ENCODE measurements at regions not wholly inside any gene's neighbourhood (a gene's known extent, or its start where the extent isn't known, plus 50 kb on each side); places are given as distances from the start of the nearest gene placed in this dataset.
"Not testable (repeated sequence)": the region's sequence is repeated elsewhere in the genome, so short reads cannot be mapped to it uniquely, and the experiment has no call there.

DNA sequence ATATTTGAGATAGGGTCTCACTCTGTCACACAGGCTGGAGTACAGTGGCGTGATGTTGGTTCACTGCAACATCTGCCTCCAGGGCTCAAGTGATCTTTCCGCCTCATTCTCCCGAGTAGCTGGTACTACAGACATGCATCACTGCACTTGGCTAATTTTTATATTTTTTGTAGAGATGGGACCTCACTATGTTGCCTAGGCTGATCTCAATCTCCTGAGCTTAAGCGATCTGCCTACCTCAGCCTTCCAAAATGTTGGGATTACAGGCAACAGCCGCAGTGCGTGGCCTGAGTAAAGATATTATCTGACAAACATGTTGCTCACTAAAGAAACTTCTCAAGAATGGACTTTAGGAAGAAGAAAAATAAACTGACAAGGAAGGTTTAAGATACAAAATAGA lies 125.4 kb upstream of the ABCC4 start:
- H3K23ac ChIP-seq (ENCODE audit: low read depth, low read length, poor library complexity), result no peak overlapping the region
- no peak for DNase-seq (ENCODE audit: low spot score)
- H4K91ac ChIP-seq (ENCODE audit: low read depth, low read length, poor library complexity), result no peak overlapping the region
- H2AFZ ChIP-seq (ENCODE audit: low read length), result no peak overlapping the region
- no peaks in the 10 kb centered on the region for H3K9me3 ChIP-seq (replicated peaks in 1 of 2; ENCODE audit: control insufficient read depth in 2 of 2, insufficient read depth in 1 of 2, low read depth in 1 of 2, low read length in 2 of 2)
- WGBS, 2 donors (ENCODE audit: extremely low coverage in 2 of 2, insufficient read length in 2 of 2, insufficient replicate concordance in 1 of 2), result no CpG with 5 or more reads among the region's 6 CpGs
- H3K4me3 ChIP-seq (ENCODE audit: low read length in 2 of 2), result no peak overlapping the region
- H3K9ac ChIP-seq (ENCODE audit: low read depth, low read length, poor library complexity), result no peak overlapping the region
- H2BK120ac ChIP-seq (ENCODE audit: low read depth, low read length), result no peak overlapping the region
- H3K4me2 ChIP-seq (ENCODE audit: insufficient read depth, low read length, poor library complexity, severe bottlenecking), result no peak overlapping the region
- no peaks in the 10 kb centered on the region for H3K4me1 ChIP-seq (ENCODE audit: control insufficient read depth in 2 of 2, insufficient read depth in 1 of 2, low read depth in 1 of 2, low read length in 2 of 2)
- no peak overlapping the region for H2BK15ac ChIP-seq (ENCODE audit: low read length)
- no peak overlapping the region for H4K8ac ChIP-seq (ENCODE audit: low read depth, low read length)
- no peak overlapping the region for H2AK5ac ChIP-seq (ENCODE audit: low read depth, low read length)
- no peak overlapping the region for H3K4ac ChIP-seq (ENCODE audit: low read length)
- H3K14ac ChIP-seq (ENCODE audit: low read length), result no peak overlapping the region
- H2BK12ac ChIP-seq (ENCODE audit: low read length), result no peak overlapping the region
- no peaks in the 10 kb centered on the region for H3K27me3 ChIP-seq (ENCODE audit: control insufficient read depth in 3 of 3, insufficient read depth in 3 of 3, low read depth in 1 of 3, low read length in 3 of 3)
- H2BK5ac ChIP-seq (ENCODE audit: low read length), result no peak overlapping the region
- H3K18ac ChIP-seq (ENCODE audit: low read length), result no peak overlapping the region
- H3K27ac ChIP-seq (replicated peaks; ENCODE audit: low read length), result no peak overlapping the region
- H3K36me3 ChIP-seq (replicated peaks in 1 of 2; ENCODE audit: control insufficient read depth in 2 of 2, insufficient read depth in 2 of 2, low read length in 2 of 2), result no peaks in the 10 kb centered on the region
- no peaks in the 10 kb centered on the region for H3K79me1 ChIP-seq (ENCODE audit: low read depth, low read length)

DNA sequence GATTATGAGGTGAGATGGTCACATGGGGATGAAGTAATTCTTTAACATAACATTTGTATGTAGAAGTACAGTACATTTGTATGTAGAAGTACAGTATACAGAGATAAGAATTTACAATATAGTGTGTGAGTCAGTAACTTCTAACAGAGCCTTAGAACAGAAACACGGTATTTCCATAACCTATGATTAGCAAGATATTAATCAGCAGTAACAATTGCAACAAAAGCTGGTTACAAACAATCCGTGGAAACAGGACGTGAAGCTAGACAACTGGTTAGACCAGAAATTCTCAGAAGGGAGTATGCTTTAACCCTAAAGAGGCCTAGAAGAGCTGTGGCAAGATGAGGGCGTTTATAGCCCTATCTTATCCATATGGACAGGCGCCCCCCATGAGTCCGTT lies 122.0 kb upstream of the CLDN10 start:
- H3K4ac ChIP-seq (ENCODE audit: low read length); H3K4me2 ChIP-seq (ENCODE audit: insufficient read depth, low read length, poor library complexity, severe bottlenecking); H2BK5ac ChIP-seq (ENCODE audit: low read length); H4K8ac ChIP-seq (ENCODE audit: low read depth, low read length); H2BK120ac ChIP-seq (ENCODE audit: low read depth, low read length); H4K91ac ChIP-seq (ENCODE audit: low read depth, low read length, poor library complexity); H3K9me3 ChIP-seq (replicated peaks in 1 of 2; ENCODE audit: control insufficient read depth in 2 of 2, insufficient read depth in 1 of 2, low read depth in 1 of 2, low read length in 2 of 2); H3K27me3 ChIP-seq (ENCODE audit: control insufficient read depth in 3 of 3, insufficient read depth in 3 of 3, low read depth in 1 of 3, low read length in 3 of 3); H2BK12ac ChIP-seq (ENCODE audit: low read length); H3K4me3 ChIP-seq (ENCODE audit: low read length in 2 of 2); H3K9ac ChIP-seq (ENCODE audit: low read depth, low read length, poor library complexity); H2AFZ ChIP-seq (ENCODE audit: low read length); H3K14ac ChIP-seq (ENCODE audit: low read length); H2AK5ac ChIP-seq (ENCODE audit: low read depth, low read length); H3K18ac ChIP-seq (ENCODE audit: low read length); DNase-seq (ENCODE audit: low spot score); H3K79me1 ChIP-seq (ENCODE audit: low read depth, low read length); H2BK15ac ChIP-seq (ENCODE audit: low read length); H3K27ac ChIP-seq (replicated peaks; ENCODE audit: low read length); H3K23ac ChIP-seq (ENCODE audit: low read depth, low read length, poor library complexity); H3K4me1 ChIP-seq (ENCODE audit: control insufficient read depth in 2 of 2, insufficient read depth in 1 of 2, low read depth in 1 of 2, low read length in 2 of 2); H3K36me3 ChIP-seq (replicated peaks in 1 of 2; ENCODE audit: control insufficient read depth in 2 of 2, insufficient read depth in 2 of 2, low read length in 2 of 2): not testable (repeated sequence)
- no CpG with 5 or more reads among the region's 6 CpGs for WGBS, 2 donors (ENCODE audit: extremely low coverage in 2 of 2, insufficient read length in 2 of 2, insufficient replicate concordance in 1 of 2)

DNA sequence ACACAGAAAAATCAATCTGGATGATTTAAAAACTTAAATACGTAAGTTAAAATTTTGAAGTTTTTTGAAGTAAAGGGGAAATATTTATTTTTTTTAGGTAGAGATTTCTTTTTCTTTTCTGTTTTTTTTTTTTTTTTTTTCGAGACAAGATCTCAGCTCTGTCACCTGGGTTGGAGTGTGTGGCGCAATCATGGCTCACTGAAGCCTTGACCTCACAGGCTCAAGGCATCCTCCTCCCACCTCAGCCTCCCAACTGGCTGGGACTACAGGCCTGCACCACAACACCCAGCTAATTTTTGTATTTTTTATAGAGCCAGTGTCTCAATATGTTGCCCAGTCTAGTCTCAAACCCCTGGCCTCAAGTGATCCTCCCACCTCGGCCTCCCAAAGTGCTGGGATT lies 120.4 kb upstream of the CLDN10 start:
- no peak overlapping the region for H2BK5ac ChIP-seq (ENCODE audit: low read length)
- H4K8ac ChIP-seq (ENCODE audit: low read depth, low read length), result no peak overlapping the region
- H2BK120ac ChIP-seq (ENCODE audit: low read depth, low read length), result no peak overlapping the region
- no peak overlapping the region for H2BK12ac ChIP-seq (ENCODE audit: low read length)
- H3K14ac ChIP-seq (ENCODE audit: low read length), result no peak overlapping the region
- no peak overlapping the region for H3K18ac ChIP-seq (ENCODE audit: low read length)
- H2AK5ac ChIP-seq (ENCODE audit: low read depth, low read length), result no peak overlapping the region
- H3K9ac ChIP-seq (ENCODE audit: low read depth, low read length, poor library complexity), result no peak overlapping the region
- H3K4me1 ChIP-seq (ENCODE audit: control insufficient read depth in 2 of 2, insufficient read depth in 1 of 2, low read depth in 1 of 2, low read length in 2 of 2), result peaks cover 0 to 2% of the 10 kb centered on the region in 2 donors
- no peaks in the 10 kb centered on the region for H3K9me3 ChIP-seq (replicated peaks in 1 of 2; ENCODE audit: control insufficient read depth in 2 of 2, insufficient read depth in 1 of 2, low read depth in 1 of 2, low read length in 2 of 2)
- H2BK15ac ChIP-seq (ENCODE audit: low read length), result no peak overlapping the region
- no peak overlapping the region for H3K23ac ChIP-seq (ENCODE audit: low read depth, low read length, poor library complexity)
- no peaks in the 10 kb centered on the region for H3K36me3 ChIP-seq (replicated peaks in 1 of 2; ENCODE audit: control insufficient read depth in 2 of 2, insufficient read depth in 2 of 2, low read length in 2 of 2)
- no peak overlapping the region for H3K4ac ChIP-seq (ENCODE audit: low read length)
- no peak overlapping the region for H4K91ac ChIP-seq (ENCODE audit: low read depth, low read length, poor library complexity)
- H3K79me1 ChIP-seq (ENCODE audit: low read depth, low read length), result no peaks in the 10 kb centered on the region
- no peaks in the 10 kb centered on the region for H3K27me3 ChIP-seq (ENCODE audit: control insufficient read depth in 3 of 3, insufficient read depth in 3 of 3, low read depth in 1 of 3, low read length in 3 of 3)
- H2AFZ ChIP-seq (ENCODE audit: low read length), result no peak overlapping the region
- WGBS, 2 donors (ENCODE audit: extremely low coverage in 2 of 2, insufficient read length in 2 of 2, insufficient replicate concordance in 1 of 2), result 100% methylated on average over 1 of the region's 4 CpGs
- no peak overlapping the region for H3K4me2 ChIP-seq (ENCODE audit: insufficient read depth, low read length, poor library complexity, severe bottlenecking)
- no peak for DNase-seq (ENCODE audit: low spot score)
- no peak overlapping the region for H3K27ac ChIP-seq (replicated peaks; ENCODE audit: low read length)
- no peak overlapping the region for H3K4me3 ChIP-seq (ENCODE audit: low read length in 2 of 2)

DNA sequence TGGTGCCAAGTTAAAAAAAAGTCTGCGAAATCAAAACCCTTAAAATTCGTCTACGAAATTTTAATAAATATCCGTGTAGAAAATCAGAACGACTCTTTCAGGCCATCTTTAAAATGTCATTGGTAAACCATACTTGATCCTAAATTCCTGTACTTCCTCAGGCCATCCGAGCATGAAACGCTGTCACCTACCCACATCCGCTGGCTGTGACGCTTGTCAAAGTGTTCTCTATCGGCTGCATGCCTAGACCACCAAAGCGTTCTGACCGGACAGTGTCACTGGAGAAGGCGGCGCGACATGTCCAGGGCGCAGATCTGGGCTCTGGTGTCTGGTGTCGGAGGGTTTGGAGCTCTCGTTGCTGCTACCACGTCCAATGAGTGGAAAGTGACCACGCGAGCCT lies 119.0 kb upstream of the CLDN10 start:
- H3K36me3 ChIP-seq (replicated peaks in 1 of 2; ENCODE audit: control insufficient read depth in 2 of 2, insufficient read depth in 2 of 2, low read length in 2 of 2), result no peaks in the 10 kb centered on the region
- no peaks in the 10 kb centered on the region for H3K27me3 ChIP-seq (ENCODE audit: control insufficient read depth in 3 of 3, insufficient read depth in 3 of 3, low read depth in 1 of 3, low read length in 3 of 3)
- H2BK5ac ChIP-seq (ENCODE audit: low read length), result no peak overlapping the region
- H3K14ac ChIP-seq (ENCODE audit: low read length), result no peak overlapping the region
- no peak overlapping the region for H2AK5ac ChIP-seq (ENCODE audit: low read depth, low read length)
- no peak overlapping the region for H2BK15ac ChIP-seq (ENCODE audit: low read length)
- H3K79me1 ChIP-seq (ENCODE audit: low read depth, low read length), result no peaks in the 10 kb centered on the region
- no peak overlapping the region for H4K91ac ChIP-seq (ENCODE audit: low read depth, low read length, poor library complexity)
- H2BK12ac ChIP-seq (ENCODE audit: low read length), result peak overlapping the region; percentile 89
- H3K4me3 ChIP-seq (ENCODE audit: low read length in 2 of 2), result no peak overlapping the region
- H2BK120ac ChIP-seq (ENCODE audit: low read depth, low read length), result no peak overlapping the region
- WGBS, 2 donors (ENCODE audit: extremely low coverage in 2 of 2, insufficient read length in 2 of 2, insufficient replicate concordance in 1 of 2), result no CpG with 5 or more reads among the region's 21 CpGs
- peak overlapping the region; percentile 74 for H3K18ac ChIP-seq (ENCODE audit: low read length)
- no peak for DNase-seq (ENCODE audit: low spot score)
- H3K4ac ChIP-seq (ENCODE audit: low read length), result no peak overlapping the region
- no peak overlapping the region for H3K23ac ChIP-seq (ENCODE audit: low read depth, low read length, poor library complexity)
- no peak overlapping the region for H3K27ac ChIP-seq (replicated peaks; ENCODE audit: low read length)
- no peak overlapping the region for H2AFZ ChIP-seq (ENCODE audit: low read length)
- no peak overlapping the region for H3K9ac ChIP-seq (ENCODE audit: low read depth, low read length, poor library complexity)
- no peaks in the 10 kb centered on the region for H3K9me3 ChIP-seq (replicated peaks in 1 of 2; ENCODE audit: control insufficient read depth in 2 of 2, insufficient read depth in 1 of 2, low read depth in 1 of 2, low read length in 2 of 2)
- no peak overlapping the region for H4K8ac ChIP-seq (ENCODE audit: low read depth, low read length)
- peaks cover 0 to 2% of the 10 kb centered on the region in 2 donors for H3K4me1 ChIP-seq (ENCODE audit: control insufficient read depth in 2 of 2, insufficient read depth in 1 of 2, low read depth in 1 of 2, low read length in 2 of 2)
- H3K4me2 ChIP-seq (ENCODE audit: insufficient read depth, low read length, poor library complexity, severe bottlenecking), result no peak overlapping the region

All from neuronal stem cell (in vitro differentiated cells).